SK-N-SH treated with all-trans-retinoic acid at 6 μM for 48 hours (cell line): ENCODE measurements at regions not wholly inside any gene's neighbourhood (a gene's known extent, or its start where the extent isn't known, plus 50 kb on each side); places are given as distances from the start of the nearest gene placed in this dataset.

Experiments used
- ESRRG ChIP-seq: fragments of 250-450 bp; sonication (Bioruptor Pico); IDR thresholded peaks from 2 replicates; pipeline ENCODE4 v1.6.1; 2021; ENCODE audit warnings: mild to moderate bottlenecking
- PATZ1 ChIP-seq: fragments of 250-450 bp; sonication (Bioruptor Pico); IDR thresholded peaks from 2 replicates; pipeline ENCODE4 v1.8.0; 2020; ENCODE audit warnings: mild to moderate bottlenecking, moderate library complexity, borderline replicate concordance
- POU6F1 ChIP-seq: fragments of 250-450 bp; sonication (Bioruptor Pico); IDR thresholded peaks from 2 replicates; pipeline ENCODE4 v1.8.0; 2021; ENCODE audit warnings: low read depth, mild to moderate bottlenecking, moderate library complexity, borderline replicate concordance
- TCF4 ChIP-seq: fragments of 250-450 bp; sonication (Bioruptor Pico); IDR thresholded peaks from 2 replicates; pipeline ENCODE4 v1.8.0; 2021; ENCODE audit warnings: mild to moderate bottlenecking, moderate library complexity, borderline replicate concordance
- TOX ChIP-seq: fragments of 250-450 bp; sonication (Bioruptor Pico); IDR thresholded peaks from 2 replicates; pipeline ENCODE4 v1.8.0; 2021; ENCODE audit warnings: mild to moderate bottlenecking, moderate library complexity, borderline replicate concordance
- ZC3H10 ChIP-seq: fragments of 250-450 bp; sonication (Bioruptor Pico); IDR thresholded peaks from 2 replicates; pipeline ENCODE4 v1.5.1; 2021; ENCODE audit warnings: mild to moderate bottlenecking, moderate library complexity

GRCh38 chr6:109901976-109902375 lies 76.1 kb upstream of the GPR6 start:
- no peak for TF ChIP-seq TCF4 (CRISPR knock-in tag)
- TF ChIP-seq ESRRG (CRISPR knock-in tag): no peak
- no peak for TF ChIP-seq ZC3H10 (CRISPR knock-in tag)
- TF ChIP-seq PATZ1 (CRISPR knock-in tag): no peak
- no peak for TF ChIP-seq POU6F1 (CRISPR knock-in tag)
- TF ChIP-seq TOX (CRISPR knock-in tag): no peak
